Uterus (tissue), 3 donors: ENCODE measurements at regions not wholly inside any gene's neighbourhood (a gene's known extent, or its start where the extent isn't known, plus 50 kb on each side); places are given as distances from the start of the nearest gene placed in this dataset.

Experiments
- DNase-seq, 2 donors: peaks; one replicate each; pipeline ENCODE4 v3.0.0-alpha.2; 2019 to 2020
- H3K27ac ChIP-seq, 2 donors: fragments of 200-600 bp; sonication (generic); 1 replicate in 1 of 2; 2 replicates in 1 of 2; pipeline ENCODE4 v1.5.1; 2016 to 2018
- H3K27me3 ChIP-seq, 2 donors: fragments of 200-600 bp; sonication (generic); one replicate each; pipeline ENCODE4 v1.5.1; 2018 to 2019; ENCODE audit warnings: control low read depth in 1 of 2
- H3K36me3 ChIP-seq, 2 donors: fragments of 200-600 bp; sonication (generic); one replicate each; pipeline ENCODE4 v1.5.1; 2019; ENCODE audit warnings: control low read depth in 1 of 2
- H3K4me1 ChIP-seq, 2 donors: fragments of 200-600 bp; sonication (generic); one replicate each; pipeline ENCODE4 v1.5.1; 2018 to 2019; ENCODE audit warnings: control low read depth in 1 of 2
- H3K4me3 ChIP-seq, 2 donors: fragments of 200-600 bp; sonication (generic); 1 replicate in 1 of 2; 2 replicates in 1 of 2; pipeline ENCODE4 v1.5.1; 2018 to 2019; ENCODE audit warnings: mild to moderate bottlenecking in 1 of 2
- H3K9me3 ChIP-seq, 2 donors: fragments of 200-600 bp; sonication (generic); one replicate each; pipeline ENCODE4 v1.5.1; 2019; ENCODE audit warnings: control low read depth in 1 of 2
- POLR2A ChIP-seq, 2 donors: fragments of 450-650 bp; IDR thresholded peaks; one replicate each; pipeline ENCODE4 v1.6.1; 2016; ENCODE audit warnings: antibody characterized with exemption in 2 of 2, mild to moderate bottlenecking in 1 of 2, moderate library complexity in 1 of 2
- intact Hi-C: fragments of 100-400 bp; cut with DNase I; formaldehyde crosslinking; loops from one replicate; pipeline ENCODE4 v1.15.1; 2023; ENCODE audit warnings: low total_unique reads
- TF ChIP-seq, protein P1 (sequence below), 4 experiments: fragments of 200-600 bp in 2 of 4; fragments of 450-650 bp in 2 of 4; sonication (generic) in 2 of 4; IDR thresholded peaks; one replicate each; pipeline ENCODE4 v1.5.1; 2016 to 2019; ENCODE audit warnings: antibody characterized with exemption in 4 of 4, mild to moderate bottlenecking in 2 of 4, moderate library complexity in 1 of 4
- donor health status: DM: yes; HTN: yes; CAD: no.

DNA sequence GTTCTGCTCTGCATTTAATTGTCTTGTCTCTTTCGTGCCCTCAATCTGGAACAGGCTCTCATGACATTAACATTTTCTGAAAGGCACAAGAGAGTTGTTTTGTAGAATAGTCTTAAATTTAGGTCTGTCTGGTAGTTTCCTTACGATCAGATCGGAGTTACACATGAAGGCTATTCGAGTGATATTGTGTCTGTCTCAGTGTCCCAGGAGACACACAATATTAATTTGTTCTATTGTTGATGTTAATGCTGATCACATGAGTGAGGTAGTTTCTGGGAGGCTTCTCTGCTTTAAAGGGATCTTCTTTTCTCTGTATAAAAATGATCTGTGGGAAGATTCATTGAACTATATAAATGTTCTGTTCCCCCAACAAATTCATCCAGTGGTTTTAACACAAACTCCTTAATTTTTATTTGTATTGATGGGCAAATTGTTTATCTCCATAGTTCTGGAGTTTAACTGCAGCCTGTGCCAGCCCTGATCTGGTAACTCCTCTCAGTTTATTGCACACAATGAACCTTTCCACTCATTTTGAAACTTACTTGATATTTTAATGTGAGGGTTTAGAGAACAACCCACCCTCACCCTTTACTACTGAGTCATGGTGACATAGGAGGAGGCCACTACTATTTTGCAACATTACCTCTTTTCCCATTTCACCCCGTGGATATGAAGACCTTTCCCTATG is 223.0 kb downstream of the CBLN4 start:
- no peak for DNase-seq
- Histone ChIP-seq H3K9me3 (no peaks in the 10 kb centered on the region), H3K36me3 (no peaks in the 10 kb centered on the region), H3K4me1 (no peaks in the 10 kb centered on the region), H3K27me3 (no peaks in the 10 kb centered on the region), H3K4me3 (no peak overlapping the region), H3K27ac (no peak overlapping the region)
- intact Hi-C loops = no loop called here
- no peak for TF ChIP-seq POLR2A (IDR thresholded peaks at IDR 0.05)
- TF ChIP-seq, protein P1, sequence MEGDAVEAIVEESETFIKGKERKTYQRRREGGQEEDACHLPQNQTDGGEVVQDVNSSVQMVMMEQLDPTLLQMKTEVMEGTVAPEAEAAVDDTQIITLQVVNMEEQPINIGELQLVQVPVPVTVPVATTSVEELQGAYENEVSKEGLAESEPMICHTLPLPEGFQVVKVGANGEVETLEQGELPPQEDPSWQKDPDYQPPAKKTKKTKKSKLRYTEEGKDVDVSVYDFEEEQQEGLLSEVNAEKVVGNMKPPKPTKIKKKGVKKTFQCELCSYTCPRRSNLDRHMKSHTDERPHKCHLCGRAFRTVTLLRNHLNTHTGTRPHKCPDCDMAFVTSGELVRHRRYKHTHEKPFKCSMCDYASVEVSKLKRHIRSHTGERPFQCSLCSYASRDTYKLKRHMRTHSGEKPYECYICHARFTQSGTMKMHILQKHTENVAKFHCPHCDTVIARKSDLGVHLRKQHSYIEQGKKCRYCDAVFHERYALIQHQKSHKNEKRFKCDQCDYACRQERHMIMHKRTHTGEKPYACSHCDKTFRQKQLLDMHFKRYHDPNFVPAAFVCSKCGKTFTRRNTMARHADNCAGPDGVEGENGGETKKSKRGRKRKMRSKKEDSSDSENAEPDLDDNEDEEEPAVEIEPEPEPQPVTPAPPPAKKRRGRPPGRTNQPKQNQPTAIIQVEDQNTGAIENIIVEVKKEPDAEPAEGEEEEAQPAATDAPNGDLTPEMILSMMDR (IDR thresholded peaks at IDR 0.05) = no peak

- DNase-seq = no peak
- H3K27me3 ChIP-seq = no peaks in the 10 kb centered on the region
- no peaks in the 10 kb centered on the region for H3K36me3 ChIP-seq
- no peak overlapping the region for H3K4me3 ChIP-seq
- TF ChIP-seq POLR2A (IDR thresholded peaks at IDR 0.05) = no peak
- no peaks in the 10 kb centered on the region for H3K4me1 ChIP-seq
- no peaks in the 10 kb centered on the region for H3K9me3 ChIP-seq
- H3K27ac ChIP-seq = no peak overlapping the region
- intact Hi-C loops = no loop called here
Observed at GRCh38 chr20:55778796-55779195, 226.5 kb downstream of the CBLN4 start.

DNA sequence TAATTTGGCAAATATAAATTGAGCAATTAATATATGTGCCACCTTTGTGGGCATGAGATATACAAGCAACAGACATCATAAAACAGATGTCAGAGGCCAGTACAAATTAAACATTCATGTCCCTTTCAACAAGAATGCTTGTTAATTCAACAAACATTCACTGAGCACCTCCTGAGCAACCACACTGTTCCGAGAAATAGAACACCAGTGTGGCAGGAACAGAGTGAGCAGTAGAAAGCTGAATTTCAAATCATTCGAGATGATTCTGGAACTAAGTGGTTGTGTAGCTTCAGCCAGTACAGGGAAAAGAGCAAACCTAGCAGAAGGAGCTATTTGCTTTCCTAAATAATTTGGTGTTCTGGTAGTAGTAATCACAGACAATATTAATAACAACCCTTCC is 227.7 kb downstream of the CBLN4 start:
- no peaks in the 10 kb centered on the region for H3K36me3 ChIP-seq
- no peak for DNase-seq
- H3K27me3 ChIP-seq = no peaks in the 10 kb centered on the region
- no peaks in the 10 kb centered on the region for H3K9me3 ChIP-seq
- intact Hi-C loops = no loop called here
- H3K4me3 ChIP-seq = no peak overlapping the region
- no peak overlapping the region for H3K27ac ChIP-seq
- H3K4me1 ChIP-seq = no peaks in the 10 kb centered on the region
- no peak for TF ChIP-seq POLR2A (IDR thresholded peaks at IDR 0.05)
- TF ChIP-seq, protein P1 (IDR thresholded peaks at IDR 0.05) = no peak

DNA sequence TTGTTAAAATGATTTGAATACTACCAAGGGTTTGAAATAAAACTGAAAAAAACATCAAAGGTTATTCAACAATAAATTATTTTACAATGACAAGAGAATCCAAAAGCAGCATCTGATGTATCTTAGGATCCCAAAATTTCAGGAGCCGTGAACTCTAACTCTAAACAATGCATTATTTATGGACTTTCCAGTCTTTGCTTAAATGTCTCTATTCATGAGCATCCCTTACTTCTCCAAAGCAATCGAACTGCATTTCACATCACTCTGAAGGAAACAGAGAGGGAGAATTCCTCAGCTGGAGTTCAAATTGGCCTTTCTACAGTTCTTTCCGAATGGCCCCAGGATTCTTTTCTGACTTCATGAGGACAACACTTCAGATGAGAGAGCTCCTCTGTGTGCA is 229.1 kb downstream of the CBLN4 start:
- no peak for DNase-seq
- no peak overlapping the region for H3K27ac ChIP-seq
- TF ChIP-seq, protein P1 (IDR thresholded peaks at IDR 0.05) = no peak
- no peak for TF ChIP-seq POLR2A (IDR thresholded peaks at IDR 0.05)
- H3K9me3 ChIP-seq = no peaks in the 10 kb centered on the region
- no peak overlapping the region for H3K4me3 ChIP-seq
- H3K4me1 ChIP-seq = no peaks in the 10 kb centered on the region
- intact Hi-C loops = no loop called here
- no peaks in the 10 kb centered on the region for H3K36me3 ChIP-seq
- H3K27me3 ChIP-seq = no peaks in the 10 kb centered on the region

GRCh38 chr20:55774628-55775027 is 230.7 kb downstream of the CBLN4 start:
- intact Hi-C loops = no loop called here
- Histone ChIP-seq H3K9me3 (no peaks in the 10 kb centered on the region), H3K27ac (no peak overlapping the region), H3K36me3 (no peaks in the 10 kb centered on the region), H3K27me3 (no peaks in the 10 kb centered on the region), H3K4me3 (no peak overlapping the region), H3K4me1 (no peaks in the 10 kb centered on the region)
- TF ChIP-seq, protein P1 (IDR thresholded peaks at IDR 0.05) = no peak
- TF ChIP-seq POLR2A (IDR thresholded peaks at IDR 0.05) = no peak
- DNase-seq = no peak

DNA sequence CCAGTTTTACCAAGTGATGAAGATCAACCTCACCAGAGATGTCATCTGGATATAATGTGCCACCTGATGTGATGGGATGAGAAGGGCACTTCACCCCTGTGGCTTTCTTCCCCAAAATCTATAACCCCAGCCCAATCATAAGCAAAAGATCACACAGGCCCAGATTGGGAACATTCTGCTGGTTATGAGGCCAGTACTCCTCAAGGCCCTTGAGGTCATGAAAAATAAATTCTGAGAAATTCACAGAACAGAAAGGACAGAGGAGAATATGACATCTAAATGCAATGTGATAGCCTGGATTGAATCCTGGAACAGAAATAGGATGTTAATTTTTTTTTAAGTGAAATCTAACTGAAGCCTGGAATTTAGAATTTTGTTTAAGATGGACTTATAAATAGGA is 243.5 kb downstream of the CBLN4 start:
- TF ChIP-seq POLR2A (IDR thresholded peaks at IDR 0.05) = no peak
- TF ChIP-seq, protein P1 (IDR thresholded peaks at IDR 0.05) = no peak
- no peak overlapping the region for H3K4me3 ChIP-seq
- intact Hi-C loops = no loop called here

More for the DNA sequence above, 243.5 kb downstream of the CBLN4 start:
- Histone ChIP-seq H3K27me3 (no peaks in the 10 kb centered on the region), H3K9me3 (no peaks in the 10 kb centered on the region), H3K27ac (no peak overlapping the region), H3K36me3 (no peaks in the 10 kb centered on the region), H3K4me1 (no peaks in the 10 kb centered on the region)
- no peak for DNase-seq
